K562 (cell line): ENCODE measurements at regions not wholly inside any gene's neighbourhood (a gene's known extent, or its start where the extent isn't known, plus 50 kb on each side); places are given as distances from the start of the nearest gene placed in this dataset.

Source experiments
- ATAC-seq: fragments of 200-7000 bp; cut with Tn5 transposase; 3 replicates; pipeline ENCODE4 v1.9.1; 2020; ENCODE audit warnings: moderate library complexity
- BruUV-seq: library from RNA; stranded (reverse); fragments of 400-500 nt; replicated peaks from 2 replicates; lab custom pipeline; 2021; lab: Mats Ljungman, UMichigan
- CTCF ChIA-PET: fragments of 300-600 bp; formaldehyde crosslinking; extraction: SDS; loops from one replicate; lab custom pipeline; 2021; ENCODE audit warnings: low intra/inter-chr PET ratio; lab: Yijun Ruan, JAX
- POLR2A ChIA-PET: fragments of 300-600, 350-650 bp; sonication (Branson Sonifier 250); formaldehyde crosslinking; extraction: SDS; loops from one replicate; lab custom pipeline; 2021; ENCODE audit warnings: antibody characterized with exemption, inconsistent platforms; lab: Yijun Ruan, JAX
- DNase-seq, 4 experiments: peaks; one replicate each; pipeline versions ENCODE4 v3.0.0 to v3.0.0-alpha.2; 2011 to 2018; ENCODE audit warnings: low spot score in 3 of 4, mixed read lengths in 3 of 4; ENCODE audit errors: extremely low read depth in 1 of 4
- FAIRE-seq: peaks from 2 replicates; lab custom pipeline; 2011; peaks lifted over from hg19 to GRCh38; lab: Jason Lieb, UNC
- H2AFZ ChIP-seq: 2 replicates; pipeline ENCODE4 v1.6.0; 2011; ENCODE audit warnings: low read depth, low read length, control low read depth, inconsistent platforms
- H3K27ac ChIP-seq: fragments of 200-600 bp; 3 replicates; pipeline ENCODE4 v1.8.0; 2011; ENCODE audit warnings: low read depth, mild to moderate bottlenecking, control low read depth, inconsistent platforms, low read length, moderate library complexity, mixed read lengths; ENCODE audit errors: extremely low read depth
- H3K27me3 ChIP-seq, 2 experiments: fragments of 300-600 bp in 1 of 2; 2 replicates in 1 of 2; 3 replicates in 1 of 2; pipeline versions ENCODE4 v1.6.0 to v1.8.0; 2011; ENCODE audit warnings: inconsistent platforms in 2 of 2, low read length in 2 of 2, mild to moderate bottlenecking in 1 of 2, mixed read lengths in 1 of 2, moderate library complexity in 1 of 2; ENCODE audit not compliant: control insufficient read depth in 2 of 2, insufficient read depth in 2 of 2
- H3K36me3 ChIP-seq: fragments of 300-600 bp; 3 replicates; pipeline ENCODE4 v1.8.0; 2011; ENCODE audit warnings: mild to moderate bottlenecking, low read length, inconsistent platforms; ENCODE audit not compliant: control insufficient read depth, insufficient read depth
- H3K4me1 ChIP-seq, 2 experiments: fragments of 200-600 bp in 1 of 2; replicated peaks in 1 of 2; 2 replicates in 1 of 2; 3 replicates in 1 of 2; pipeline versions ENCODE4 v1.5.1 to v1.8.0; 2011; ENCODE audit warnings: inconsistent platforms in 2 of 2, low read length in 2 of 2, mild to moderate bottlenecking in 1 of 2, mixed read lengths in 1 of 2, moderate library complexity in 1 of 2; ENCODE audit not compliant: control insufficient read depth in 2 of 2, insufficient read depth in 2 of 2
- H3K4me2 ChIP-seq: 2 replicates; pipeline ENCODE4 v1.6.1; 2011; ENCODE audit warnings: low read length, control low read depth, inconsistent platforms, mixed read lengths; ENCODE audit not compliant: insufficient read depth
- H3K4me3 ChIP-seq: fragments of 200-600 bp; sonication (generic), shearing (Covaris generic); 2 replicates; pipeline ENCODE4 v1.5.1; 2016; ENCODE audit warnings: control low read depth, inconsistent platforms
- H3K79me2 ChIP-seq: fragments of 200-600 bp; 3 replicates; pipeline ENCODE4 v1.8.0; 2011; ENCODE audit warnings: low read length, inconsistent platforms; ENCODE audit not compliant: control insufficient read depth, insufficient read depth
- H3K9ac ChIP-seq, 2 experiments: 2 replicates each; pipeline versions ENCODE4 v1.6.0 to v1.6.1; 2011; ENCODE audit warnings: low read depth in 2 of 2, low read length in 2 of 2, control low read depth in 1 of 2, inconsistent platforms in 1 of 2, mild to moderate bottlenecking in 1 of 2, mixed read lengths in 1 of 2; ENCODE audit not compliant: insufficient read depth in 1 of 2
- H3K9me1 ChIP-seq: one replicate; pipeline ENCODE4 v1.6.0; 2011; ENCODE audit warnings: inconsistent platforms, mild to moderate bottlenecking, low read length, moderate library complexity; ENCODE audit not compliant: control insufficient read depth, insufficient read depth
- H3K9me3 ChIP-seq: replicated peaks from 2 replicates; pipeline ENCODE4 v1.5.1; 2011; ENCODE audit warnings: low read depth, low read length, inconsistent platforms; ENCODE audit not compliant: control insufficient read depth, insufficient read depth
- H4K20me1 ChIP-seq: replicated peaks from 2 replicates; pipeline ENCODE4 v1.6.1; 2011; ENCODE audit warnings: low read length, inconsistent platforms, mixed read lengths; ENCODE audit not compliant: control insufficient read depth, insufficient read depth
- ARID4B ChIP-seq: sonication (generic); formaldehyde crosslinking; IDR thresholded peaks from 2 replicates; pipeline ENCODE4 v1.8.0; 2022; ENCODE audit warnings: mild to moderate bottlenecking, missing genetic modification reagents
- DDX20 ChIP-seq: fragments of 450-650 bp; IDR thresholded peaks from 2 replicates; pipeline ENCODE4 v1.6.1; 2016; ENCODE audit warnings: missing genetic modification characterization, low read depth, mild to moderate bottlenecking, missing compliant biosample characterization, moderate library complexity
- MAFK ChIP-seq: IDR thresholded peaks from 2 replicates; pipeline ENCODE4 v1.6.1; 2011; ENCODE audit warnings: low read length, improper control_type of control experiment
- MAZ ChIP-seq, 2 experiments: fragments of 450-650 bp in 1 of 2; sonication (generic) in 1 of 2; formaldehyde crosslinking; IDR thresholded peaks in 1 of 2; conservative IDR thresholded peaks in 1 of 2; 2 replicates each; pipeline versions ENCODE4 v1.4.0 to v1.5.0; 2020; ENCODE audit warnings: mild to moderate bottlenecking in 1 of 2, missing genetic modification reagents in 1 of 2
- MCM5 ChIP-seq: fragments of 450-650 bp; IDR thresholded peaks from 2 replicates; pipeline ENCODE4 v1.6.1; 2016; ENCODE audit warnings: low read depth
- PHB ChIP-seq: fragments of 250-450 bp; sonication (Bioruptor Pico); IDR thresholded peaks from 2 replicates; pipeline ENCODE4 v1.5.0; 2021
- ZFP1 ChIP-seq: fragments of 450-650 bp; formaldehyde crosslinking; IDR thresholded peaks from 2 replicates; pipeline ENCODE4 v1.4.0; 2020; ENCODE audit warnings: mild to moderate bottlenecking, mixed read lengths
- ZNF316 ChIP-seq: fragments of 450-650 bp; IDR thresholded peaks from 2 replicates; pipeline ENCODE4 v1.6.1; 2016
- WGBS: fragments of 100-300 bp; shearing (Covaris generic); methylation state at CpG from one replicate; pipeline ENCODE4 v1.1.6; 2016; ENCODE audit warnings: low coverage, mixed read lengths; ENCODE audit not compliant: insufficient coverage; ENCODE audit errors: missing lambda C conversion rate; 5-methylcytosine and 5-hydroxymethylcytosine counted together
- in situ Hi-C: fragments of 300-500 bp; cut with MboI; formaldehyde crosslinking; loops from 4 replicates; pipeline ENCODE4 v1.15.0; 2018; ENCODE audit warnings: inconsistent platforms, mixed read lengths
- intact Hi-C: fragments of 100-400 bp; cut with micrococcal nuclease; formaldehyde crosslinking; loops from 2 replicates; pipeline ENCODE4 v1.14.2; 2022

DNA sequence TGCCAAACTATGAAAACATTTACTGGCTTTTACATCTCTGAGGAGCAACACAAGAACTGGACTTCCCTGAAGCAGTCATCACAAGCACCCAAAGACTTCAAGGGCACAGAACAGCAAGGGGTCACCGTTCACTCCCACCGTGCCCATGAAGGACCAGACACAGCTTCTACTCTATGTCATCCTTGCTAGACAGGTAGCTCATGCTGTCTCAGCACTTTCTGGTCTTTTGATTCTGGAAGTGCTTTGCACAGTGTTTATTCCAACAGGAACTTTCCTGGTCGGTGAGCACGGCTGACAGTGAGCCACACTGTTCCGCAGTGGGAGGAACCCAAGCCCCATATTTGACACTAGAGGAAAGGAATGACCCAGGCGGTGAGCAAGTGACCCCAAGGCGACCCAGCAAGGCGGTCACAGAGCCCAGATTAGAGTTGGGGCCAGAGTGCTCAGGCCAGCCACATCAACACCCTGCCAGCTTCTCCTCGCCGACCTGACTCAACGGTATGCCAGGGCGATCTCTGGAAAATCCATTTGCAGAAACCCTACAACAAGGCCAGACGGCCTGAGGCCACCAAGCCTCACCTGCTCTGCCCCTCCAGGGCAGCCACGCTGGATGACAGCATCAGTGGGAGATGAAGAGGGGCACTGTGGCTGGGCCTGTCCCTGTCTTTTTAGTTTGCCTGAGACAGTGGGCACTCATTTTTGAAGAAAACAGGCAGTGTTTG is 318.6 kb downstream of the TCERG1L start:
- Histone ChIP-seq H3K4me3 (no peak overlapping the region), H2AFZ (no peak overlapping the region), H4K20me1 (no peaks in the 10 kb centered on the region), H3K36me3 (no peaks in the 10 kb centered on the region), H3K4me1 (no peaks in the 10 kb centered on the region), H3K9me3 (no peaks in the 10 kb centered on the region), H3K27me3 (no peaks in the 10 kb centered on the region; a peak in 1 of 5 replicates), H3K4me2 (no peak overlapping the region), H3K9me1 (no peaks in the 10 kb centered on the region), H3K27ac (no peak overlapping the region), H3K9ac (no peak overlapping the region), H3K79me2 (no peaks in the 10 kb centered on the region)
- POLR2A ChIA-PET: no interaction called here
- no TSS peak for BruUV-seq
- in situ Hi-C loops: no loop called here
- FAIRE-seq (no peak), ATAC-seq (no peak), DNase-seq (no peak)
- intact Hi-C loops: no loop called here
- CTCF ChIA-PET: no interaction called here
- TF ChIP-seq ZFP1 (CRISPR knock-in tag) (no peak), MCM5 (no peak), DDX20 (tag) (no peak), ARID4B (CRISPR knock-in tag) (no peak), ZNF316 (peak; percentile 21; the same call in 1 of the 2 replicates), MAZ (CRISPR knock-in tag; conservative IDR thresholded peaks at IDR 0.05 in 1 of 2, IDR thresholded peaks at IDR 0.05 in 1 of 2) (no peak), MAFK (peak; percentile 14; the same call in 1 of the 2 replicates), PHB (no peak)
- WGBS: 0% methylated on average over 8 of the region's 14 CpGs
